Hepatocyte (in vitro differentiated cells): ENCODE measurements at regions not wholly inside any gene's neighbourhood (a gene's known extent, or its start where the extent isn't known, plus 50 kb on each side); places are given as distances from the start of the nearest gene placed in this dataset.
"Not testable (repeated sequence)": the region's sequence is repeated elsewhere in the genome, so short reads cannot be mapped to it uniquely, and the experiment has no call there.

ENCODE experiments used
- DNase-seq: peaks from one replicate; pipeline ENCODE4 v3.0.0-alpha.2; 2016; ENCODE audit warnings: low spot score
- H2AFZ ChIP-seq: fragments of 200-600 bp; sonication (generic); 2 replicates; pipeline ENCODE4 v1.6.0; 2016; ENCODE audit warnings: antibody characterized with exemption, mild to moderate bottlenecking
- H3K27ac ChIP-seq: fragments of 200-600 bp; sonication (generic); 2 replicates; pipeline ENCODE4 v1.5.1; 2016; ENCODE audit warnings: mild to moderate bottlenecking
- H3K27me3 ChIP-seq: fragments of 200-600 bp; sonication (generic); 2 replicates; pipeline ENCODE4 v1.6.1; 2016
- H3K36me3 ChIP-seq: fragments of 200-600 bp; sonication (generic); replicated peaks from 2 replicates; pipeline ENCODE4 v1.5.1; 2016; ENCODE audit warnings: low read depth; ENCODE audit not compliant: insufficient read depth
- H3K4me1 ChIP-seq: fragments of 200-600 bp; sonication (generic); 2 replicates; pipeline ENCODE4 v1.5.1; 2016; ENCODE audit warnings: mild to moderate bottlenecking, moderate library complexity; ENCODE audit not compliant: insufficient read depth
- H3K4me2 ChIP-seq: fragments of 200-600 bp; sonication (generic); 2 replicates; pipeline ENCODE4 v1.6.0; 2016
- H3K4me3 ChIP-seq: fragments of 200-600 bp; sonication (generic); 2 replicates; pipeline ENCODE4 v1.5.1; 2016; ENCODE audit warnings: mild to moderate bottlenecking
- H3K79me2 ChIP-seq: fragments of 200-600 bp; sonication (generic); 2 replicates; pipeline ENCODE4 v1.6.0; 2017; ENCODE audit warnings: mild to moderate bottlenecking
- H3K9me2 ChIP-seq: fragments of 200-600 bp; sonication (generic); replicated peaks from 2 replicates; pipeline ENCODE4 v1.6.0; 2017; ENCODE audit warnings: mild to moderate bottlenecking; ENCODE audit not compliant: insufficient read depth
- H3K9me3 ChIP-seq: fragments of 200-600 bp; sonication (generic); 2 replicates; pipeline ENCODE4 v1.5.1; 2016; ENCODE audit warnings: low read depth, mild to moderate bottlenecking
- H4K20me1 ChIP-seq: fragments of 200-600 bp; sonication (generic); 2 replicates; pipeline ENCODE4 v1.6.0; 2016; ENCODE audit warnings: mild to moderate bottlenecking; ENCODE audit not compliant: insufficient read depth, poor library complexity, severe bottlenecking
- EZH2 ChIP-seq: fragments of 200-600 bp; sonication (generic); IDR thresholded peaks from 2 replicates; pipeline ENCODE4 v1.6.1; 2016; ENCODE audit warnings: antibody characterized with exemption, mild to moderate bottlenecking, borderline replicate concordance
- EZH2phosphoT487 ChIP-seq: fragments of 200-600 bp; sonication (generic); IDR thresholded peaks from one replicate; pipeline ENCODE4 v1.6.1; 2018; ENCODE audit warnings: antibody characterized with exemption, mild to moderate bottlenecking, low read depth, moderate library complexity; ENCODE audit not compliant: unreplicated experiment, severe bottlenecking
- WGBS: methylation state at CpG from one replicate; pipeline ENCODE4 v1.1.6; 2016; ENCODE audit warnings: low lambda C conversion rate; ENCODE audit errors: missing lambda C conversion rate; 5-methylcytosine and 5-hydroxymethylcytosine counted together
- TF ChIP-seq, protein P1 (sequence below): fragments of 200-600 bp; sonication (generic); IDR thresholded peaks from 2 replicates; pipeline ENCODE4 v1.5.1; 2016; ENCODE audit warnings: antibody characterized with exemption, mild to moderate bottlenecking; ENCODE audit not compliant: poor library complexity

DNA sequence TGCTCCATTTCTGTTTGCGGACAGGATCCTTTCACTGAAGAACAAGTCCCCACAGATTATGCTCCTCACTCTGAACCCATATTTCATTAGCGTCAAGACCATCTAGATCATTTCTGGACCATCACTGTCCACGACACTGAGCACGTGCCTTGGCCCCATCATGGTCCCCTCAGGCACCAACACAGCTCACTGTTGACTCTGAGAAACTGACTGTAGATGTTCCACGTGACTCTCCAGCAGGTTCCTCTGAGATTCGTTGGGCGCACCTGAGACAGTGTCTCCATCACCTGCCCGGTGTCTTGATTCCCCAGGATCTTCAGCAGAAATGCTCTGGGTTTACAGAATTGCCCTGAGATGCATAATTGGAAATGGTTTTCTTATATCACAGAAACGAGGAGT lies 985.4 kb downstream of the TMEM121 start:
- 72% methylated on average over 9 of the region's 9 CpGs for WGBS
- H2AFZ ChIP-seq = no peak overlapping the region
- no peaks in the 10 kb centered on the region for H3K36me3 ChIP-seq
- no peaks in the 10 kb centered on the region for H3K4me1 ChIP-seq
- no peak for TF ChIP-seq EZH2
- TF ChIP-seq EZH2phosphoT487 = no peak
- TF ChIP-seq, protein P1, sequence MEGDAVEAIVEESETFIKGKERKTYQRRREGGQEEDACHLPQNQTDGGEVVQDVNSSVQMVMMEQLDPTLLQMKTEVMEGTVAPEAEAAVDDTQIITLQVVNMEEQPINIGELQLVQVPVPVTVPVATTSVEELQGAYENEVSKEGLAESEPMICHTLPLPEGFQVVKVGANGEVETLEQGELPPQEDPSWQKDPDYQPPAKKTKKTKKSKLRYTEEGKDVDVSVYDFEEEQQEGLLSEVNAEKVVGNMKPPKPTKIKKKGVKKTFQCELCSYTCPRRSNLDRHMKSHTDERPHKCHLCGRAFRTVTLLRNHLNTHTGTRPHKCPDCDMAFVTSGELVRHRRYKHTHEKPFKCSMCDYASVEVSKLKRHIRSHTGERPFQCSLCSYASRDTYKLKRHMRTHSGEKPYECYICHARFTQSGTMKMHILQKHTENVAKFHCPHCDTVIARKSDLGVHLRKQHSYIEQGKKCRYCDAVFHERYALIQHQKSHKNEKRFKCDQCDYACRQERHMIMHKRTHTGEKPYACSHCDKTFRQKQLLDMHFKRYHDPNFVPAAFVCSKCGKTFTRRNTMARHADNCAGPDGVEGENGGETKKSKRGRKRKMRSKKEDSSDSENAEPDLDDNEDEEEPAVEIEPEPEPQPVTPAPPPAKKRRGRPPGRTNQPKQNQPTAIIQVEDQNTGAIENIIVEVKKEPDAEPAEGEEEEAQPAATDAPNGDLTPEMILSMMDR = no peak
- H3K27ac ChIP-seq = no peak overlapping the region
- no peaks in the 10 kb centered on the region for H3K27me3 ChIP-seq
- H4K20me1 ChIP-seq = no peaks in the 10 kb centered on the region
- H3K79me2 ChIP-seq = no peaks in the 10 kb centered on the region
- no peak overlapping the region for H3K4me2 ChIP-seq
- no peak overlapping the region for H3K4me3 ChIP-seq
- no peak for DNase-seq
- H3K9me2 ChIP-seq = no peaks in the 10 kb centered on the region
- H3K9me3 ChIP-seq = no peaks in the 10 kb centered on the region

DNA sequence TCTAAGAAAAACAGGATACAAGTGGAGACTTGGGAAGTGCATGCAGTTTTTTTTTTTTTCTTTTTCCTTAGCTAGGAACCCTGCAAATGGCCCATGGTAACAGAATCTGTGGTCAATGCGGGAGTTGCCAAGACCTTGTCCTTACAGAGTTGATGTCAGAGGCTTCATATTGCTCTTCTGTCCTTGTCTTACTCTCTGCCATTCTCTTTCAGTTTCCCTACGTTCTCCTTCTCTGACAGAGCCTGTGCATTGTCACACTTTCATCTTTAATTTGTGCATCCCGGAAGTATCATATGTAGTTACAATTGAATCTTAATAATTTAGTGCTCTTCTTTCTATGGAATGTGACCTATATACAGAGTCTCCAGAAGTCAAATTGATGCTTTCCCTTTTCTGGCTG lies 986.9 kb downstream of the TMEM121 start:
- Histone ChIP-seq H3K27me3 (no peaks in the 10 kb centered on the region), H2AFZ (no peak overlapping the region), H3K4me1 (no peaks in the 10 kb centered on the region), H4K20me1 (no peaks in the 10 kb centered on the region), H3K79me2 (no peaks in the 10 kb centered on the region), H3K9me2 (no peaks in the 10 kb centered on the region), H3K4me3 (no peak overlapping the region), H3K27ac (no peak overlapping the region), H3K9me3 (no peaks in the 10 kb centered on the region), H3K4me2 (no peak overlapping the region), H3K36me3 (no peaks in the 10 kb centered on the region)
- WGBS = 58% methylated on average over 3 of the region's 3 CpGs
- DNase-seq = no peak
- TF ChIP-seq EZH2 (no peak), EZH2phosphoT487 (no peak)
- TF ChIP-seq, protein P1 = no peak

DNA sequence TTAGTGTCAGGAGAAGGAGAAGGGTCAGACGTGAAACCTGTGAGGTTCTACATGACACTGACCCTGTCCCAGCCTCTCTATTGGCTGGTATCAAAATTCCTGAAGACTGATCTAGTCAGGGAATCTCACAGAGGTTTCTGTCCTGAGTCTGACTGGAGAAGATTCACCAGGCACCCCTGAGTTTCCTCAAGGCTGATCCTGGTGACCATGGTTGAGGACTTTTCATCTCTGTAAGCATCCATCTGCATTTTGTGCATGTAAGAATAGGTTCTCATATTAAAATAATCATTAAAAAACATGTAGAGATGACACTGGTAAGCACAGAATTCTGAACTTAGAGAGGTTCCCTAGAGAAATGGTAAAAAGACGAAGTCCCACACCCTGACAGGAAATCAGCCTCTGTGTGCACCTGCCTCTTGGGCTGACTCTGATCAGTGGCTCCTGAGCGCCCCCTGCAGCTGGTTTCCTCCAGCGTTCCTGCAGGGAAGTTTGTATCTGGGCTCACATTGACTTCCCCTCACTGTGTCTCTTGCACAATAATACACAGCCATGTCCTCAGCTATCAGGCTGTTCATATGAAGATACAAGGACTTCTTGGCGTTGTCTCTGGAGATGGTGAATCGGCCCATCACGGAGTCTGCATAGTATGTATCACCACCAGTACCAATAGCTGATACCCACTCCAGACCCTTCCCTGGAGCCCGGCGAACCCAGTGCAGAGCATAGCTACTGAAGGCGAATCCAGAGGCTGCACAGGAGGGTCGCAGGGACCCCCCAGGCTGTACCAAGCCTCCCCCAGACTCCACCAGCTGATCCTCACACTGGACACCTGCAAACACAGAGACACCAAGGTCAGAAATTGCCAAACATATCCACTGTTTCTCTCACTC lies 991.9 kb downstream of the TMEM121 start:
- no peak for DNase-seq
- Histone ChIP-seq H3K27me3 (no peaks in the 10 kb centered on the region), H3K27ac (no peak overlapping the region), H3K36me3 (no peaks in the 10 kb centered on the region), H3K79me2 (no peaks in the 10 kb centered on the region), H4K20me1 (no peaks in the 10 kb centered on the region), H2AFZ (no peak overlapping the region), H3K9me3 (no peaks in the 10 kb centered on the region), H3K9me2 (no peaks in the 10 kb centered on the region), H3K4me1 (no peaks in the 10 kb centered on the region), H3K4me3 (no peak overlapping the region), H3K4me2 (no peak overlapping the region)
- WGBS = 60% methylated on average over 11 of the region's 11 CpGs
- TF ChIP-seq EZH2phosphoT487 (no peak), EZH2 (no peak)
- TF ChIP-seq, protein P1 = no peak

DNA sequence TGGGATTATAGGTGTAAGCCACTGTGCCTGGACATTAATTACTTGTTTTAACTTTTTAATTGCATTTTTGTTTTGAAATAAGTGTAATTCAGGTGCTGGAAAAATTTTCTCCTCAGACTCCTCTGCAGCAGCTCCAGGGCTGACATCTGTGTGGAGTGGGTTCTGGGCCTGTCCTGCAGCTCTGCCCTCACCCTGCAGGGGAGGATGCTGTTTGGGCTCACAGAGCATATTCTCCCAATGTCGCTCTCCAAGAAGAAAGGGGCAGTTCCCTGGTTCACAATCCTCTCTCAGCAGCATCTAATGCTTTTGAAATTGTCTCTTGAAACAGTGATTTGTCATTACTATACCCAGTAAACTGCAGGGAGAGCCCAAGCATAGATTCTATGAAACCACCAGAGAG lies 995.7 kb downstream of the TMEM121 start:
- H3K9me2 ChIP-seq, H3K9me3 ChIP-seq, DNase-seq, H4K20me1 ChIP-seq, H3K27ac ChIP-seq, H3K36me3 ChIP-seq, H3K79me2 ChIP-seq, H3K4me2 ChIP-seq, H3K4me1 ChIP-seq, H3K4me3 ChIP-seq, H2AFZ ChIP-seq, H3K27me3 ChIP-seq: not testable (repeated sequence)
- WGBS = 10% methylated on average over 1 of the region's 1 CpG
